GM10248 (cell line): ENCODE measurements at regions not wholly inside any gene's neighbourhood (a gene's known extent, or its start where the extent isn't known, plus 50 kb on each side); places are given as distances from the start of the nearest gene placed in this dataset.
"Not testable (repeated sequence)": the region's sequence is repeated elsewhere in the genome, so short reads cannot be mapped to it uniquely, and the experiment has no call there.

ENCODE experiments used
- CTCF ChIA-PET: fragments of 300-600 bp; sonication (Branson Sonifier 250); formaldehyde crosslinking; extraction: SDS; loops from one replicate; lab custom pipeline; 2021; ENCODE audit warnings: antibody characterized with exemption; lab: Yijun Ruan, JAX
- POLR2A ChIA-PET: fragments of 350-650 bp; sonication (Branson Sonifier 250); formaldehyde crosslinking; extraction: SDS; loops from one replicate; lab custom pipeline; 2020; ENCODE audit warnings: antibody characterized with exemption; lab: Yijun Ruan, JAX
- DNase-seq: peaks from one replicate; pipeline ENCODE4 v3.0.0; 2012; ENCODE audit errors: extremely low spot score
- TF ChIP-seq, protein P1 (sequence below): IDR thresholded peaks from 2 replicates; pipeline ENCODE4 v1.5.1; 2012; ENCODE audit warnings: mild to moderate bottlenecking, low read depth; ENCODE audit errors: extremely low read depth, missing control alignments, control extremely low read depth

GRCh38 chr22:27250886-27251285, 550.7 kb downstream of the MN1 start:
- ChIA-PET CTCF (interaction anchor here (1.1 kb wide), 1 partner anchor 10 kb away, joined by 3 read pairs; no protein-coding TSS in a partner anchor), POLR2A (no interaction called here)
- DNase-seq, result no peak
- TF ChIP-seq, protein P1, sequence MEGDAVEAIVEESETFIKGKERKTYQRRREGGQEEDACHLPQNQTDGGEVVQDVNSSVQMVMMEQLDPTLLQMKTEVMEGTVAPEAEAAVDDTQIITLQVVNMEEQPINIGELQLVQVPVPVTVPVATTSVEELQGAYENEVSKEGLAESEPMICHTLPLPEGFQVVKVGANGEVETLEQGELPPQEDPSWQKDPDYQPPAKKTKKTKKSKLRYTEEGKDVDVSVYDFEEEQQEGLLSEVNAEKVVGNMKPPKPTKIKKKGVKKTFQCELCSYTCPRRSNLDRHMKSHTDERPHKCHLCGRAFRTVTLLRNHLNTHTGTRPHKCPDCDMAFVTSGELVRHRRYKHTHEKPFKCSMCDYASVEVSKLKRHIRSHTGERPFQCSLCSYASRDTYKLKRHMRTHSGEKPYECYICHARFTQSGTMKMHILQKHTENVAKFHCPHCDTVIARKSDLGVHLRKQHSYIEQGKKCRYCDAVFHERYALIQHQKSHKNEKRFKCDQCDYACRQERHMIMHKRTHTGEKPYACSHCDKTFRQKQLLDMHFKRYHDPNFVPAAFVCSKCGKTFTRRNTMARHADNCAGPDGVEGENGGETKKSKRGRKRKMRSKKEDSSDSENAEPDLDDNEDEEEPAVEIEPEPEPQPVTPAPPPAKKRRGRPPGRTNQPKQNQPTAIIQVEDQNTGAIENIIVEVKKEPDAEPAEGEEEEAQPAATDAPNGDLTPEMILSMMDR, result no peak

DNA sequence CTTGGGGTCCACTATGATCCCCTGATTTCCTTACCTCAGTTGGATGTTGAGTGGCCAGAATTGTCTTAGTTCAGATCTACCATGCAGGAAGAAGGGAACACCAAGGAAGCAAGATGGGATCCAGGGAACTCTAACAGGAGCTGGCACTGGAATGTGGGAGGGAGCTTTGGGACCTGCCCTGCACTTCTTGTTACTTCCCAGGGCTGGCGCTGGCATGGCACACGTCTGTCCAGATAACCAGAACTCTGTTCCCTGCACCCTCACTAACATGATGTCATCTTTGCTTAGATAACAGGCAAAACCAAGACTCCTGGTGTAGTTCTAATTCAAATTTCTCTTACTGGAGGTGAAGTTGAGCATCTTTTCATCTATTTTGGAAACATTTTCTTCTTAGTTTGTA, 550.0 kb downstream of the MN1 start:
- ChIA-PET CTCF (interaction anchor here (1.1 kb wide), 1 partner anchor 10 kb away, joined by 3 read pairs; no protein-coding TSS in a partner anchor), POLR2A (no interaction called here)
- TF ChIP-seq, protein P1, result no peak
- DNase-seq, result no peak

GRCh38 chr22:27252282-27253049, 549.1 kb downstream of the MN1 start:
- ChIA-PET CTCF (interaction anchor here (1.0 kb wide), 1 partner anchor 9 kb away, joined by 3 read pairs; no protein-coding TSS in a partner anchor), POLR2A (no interaction called here)
- DNase-seq, result no peak
- TF ChIP-seq, protein P1, result no peak

GRCh38 chr22:27253108-27253902, 548.3 kb downstream of the MN1 start:
- ChIA-PET CTCF (interaction anchor here (1.0 kb wide), 1 partner anchor 8 kb away, joined by 3 read pairs; no protein-coding TSS in a partner anchor), POLR2A (no interaction called here)
- TF ChIP-seq, protein P1, result no peak
- no peak for DNase-seq

- POLR2A ChIA-PET, DNase-seq, CTCF ChIA-PET: not testable (repeated sequence)
These were observed 547.5 kb downstream of the MN1 start for GRCh38 chr22:27254063-27254462.

GRCh38 chr22:27255580-27255979, 546.0 kb downstream of the MN1 start:
- TF ChIP-seq, protein P1, result no peak
- POLR2A ChIA-PET, result no interaction called here
- CTCF ChIA-PET, result no interaction called here
- no peak for DNase-seq

- ChIA-PET CTCF (no interaction called here), POLR2A (no interaction called here)
- TF ChIP-seq, protein P1, result no peak
- DNase-seq, result no peak
These were observed 543.6 kb downstream of the MN1 start for GRCh38 chr22:27257987-27258386.
